ENCODE measurements at regions not wholly inside any gene's neighbourhood (a gene's known extent, or its start where the extent isn't known, plus 50 kb on each side); places are given as distances from the start of the nearest gene placed in this dataset.

DNA sequence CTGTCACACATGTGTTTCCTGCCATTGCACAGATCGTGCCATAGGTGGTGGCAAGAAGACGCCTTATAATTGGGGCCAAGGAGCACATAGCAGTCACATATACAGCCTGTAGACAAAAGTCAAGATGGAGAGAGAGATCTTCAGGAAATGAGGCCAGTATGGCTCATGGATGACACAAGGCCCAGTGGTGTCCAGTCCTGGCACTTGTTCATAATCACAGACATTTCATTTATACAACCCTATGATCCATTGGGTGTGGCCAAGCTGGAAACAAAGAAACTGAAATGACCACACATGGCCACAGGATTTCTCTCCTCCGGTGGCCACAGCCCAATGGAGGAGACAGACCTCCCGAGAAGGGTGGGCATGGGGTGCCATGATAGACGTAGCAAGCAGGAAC lies 78.5 kb upstream of the KAZN start:
- no peak overlapping the region for H3K4me3 ChIP-seq (ENCODE audit: low read depth, low read length)
- TF ChIP-seq, protein P1, sequence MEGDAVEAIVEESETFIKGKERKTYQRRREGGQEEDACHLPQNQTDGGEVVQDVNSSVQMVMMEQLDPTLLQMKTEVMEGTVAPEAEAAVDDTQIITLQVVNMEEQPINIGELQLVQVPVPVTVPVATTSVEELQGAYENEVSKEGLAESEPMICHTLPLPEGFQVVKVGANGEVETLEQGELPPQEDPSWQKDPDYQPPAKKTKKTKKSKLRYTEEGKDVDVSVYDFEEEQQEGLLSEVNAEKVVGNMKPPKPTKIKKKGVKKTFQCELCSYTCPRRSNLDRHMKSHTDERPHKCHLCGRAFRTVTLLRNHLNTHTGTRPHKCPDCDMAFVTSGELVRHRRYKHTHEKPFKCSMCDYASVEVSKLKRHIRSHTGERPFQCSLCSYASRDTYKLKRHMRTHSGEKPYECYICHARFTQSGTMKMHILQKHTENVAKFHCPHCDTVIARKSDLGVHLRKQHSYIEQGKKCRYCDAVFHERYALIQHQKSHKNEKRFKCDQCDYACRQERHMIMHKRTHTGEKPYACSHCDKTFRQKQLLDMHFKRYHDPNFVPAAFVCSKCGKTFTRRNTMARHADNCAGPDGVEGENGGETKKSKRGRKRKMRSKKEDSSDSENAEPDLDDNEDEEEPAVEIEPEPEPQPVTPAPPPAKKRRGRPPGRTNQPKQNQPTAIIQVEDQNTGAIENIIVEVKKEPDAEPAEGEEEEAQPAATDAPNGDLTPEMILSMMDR (IDR thresholded peaks at IDR 0.05; ENCODE audit: insufficient read depth, low read length, severe bottlenecking): no peak
- peak; percentile 40 for FAIRE-seq
- no peaks in the 10 kb centered on the region for H3K27me3 ChIP-seq (ENCODE audit: control insufficient read depth, insufficient read depth, low read length)
- H3K36me3 ChIP-seq (ENCODE audit: control insufficient read depth, insufficient read depth, low read length): no peaks in the 10 kb centered on the region
- no peak for DNase-seq (ENCODE audit: low read depth)

DNA sequence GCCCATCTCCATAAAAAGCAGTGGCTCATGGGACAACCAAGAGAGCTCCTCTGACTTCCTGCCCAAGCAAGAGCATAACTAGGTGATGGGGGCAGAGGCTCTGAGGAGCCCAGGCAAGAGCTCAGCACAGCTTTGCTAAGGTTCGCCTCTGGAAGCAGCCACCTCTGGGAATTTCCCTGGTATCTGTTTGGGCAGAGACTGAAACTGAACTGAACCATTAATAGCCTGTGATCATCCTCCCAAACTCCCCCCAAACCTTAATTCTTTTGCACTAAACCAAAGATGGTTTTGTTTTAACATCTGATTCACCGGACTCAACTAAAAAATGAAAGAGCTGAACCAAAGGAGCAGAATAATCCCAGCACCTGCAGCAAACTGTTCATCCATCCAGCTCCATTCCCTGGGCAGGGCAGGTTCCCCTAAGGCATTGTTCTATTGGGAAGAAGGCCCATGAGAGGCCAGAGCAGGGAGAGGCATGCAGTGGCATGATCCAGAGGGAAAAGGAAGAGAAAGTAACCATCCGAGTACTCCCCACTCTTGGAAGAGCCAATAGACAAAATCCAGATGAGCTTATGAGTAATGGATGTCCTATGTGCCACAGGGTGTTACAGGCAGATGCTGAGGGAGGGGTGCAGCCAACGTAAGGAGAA lies 77.8 kb upstream of the KAZN start:
- H3K4me3 ChIP-seq (ENCODE audit: low read depth, low read length): no peak overlapping the region
- DNase-seq (ENCODE audit: low read depth): peak; percentile 13
- no peaks in the 10 kb centered on the region for H3K36me3 ChIP-seq (ENCODE audit: control insufficient read depth, insufficient read depth, low read length)
- no peaks in the 10 kb centered on the region for H3K27me3 ChIP-seq (ENCODE audit: control insufficient read depth, insufficient read depth, low read length)
- FAIRE-seq: no peak
- TF ChIP-seq, protein P1 (IDR thresholded peaks at IDR 0.05; ENCODE audit: insufficient read depth, low read length, severe bottlenecking): no peak

DNA sequence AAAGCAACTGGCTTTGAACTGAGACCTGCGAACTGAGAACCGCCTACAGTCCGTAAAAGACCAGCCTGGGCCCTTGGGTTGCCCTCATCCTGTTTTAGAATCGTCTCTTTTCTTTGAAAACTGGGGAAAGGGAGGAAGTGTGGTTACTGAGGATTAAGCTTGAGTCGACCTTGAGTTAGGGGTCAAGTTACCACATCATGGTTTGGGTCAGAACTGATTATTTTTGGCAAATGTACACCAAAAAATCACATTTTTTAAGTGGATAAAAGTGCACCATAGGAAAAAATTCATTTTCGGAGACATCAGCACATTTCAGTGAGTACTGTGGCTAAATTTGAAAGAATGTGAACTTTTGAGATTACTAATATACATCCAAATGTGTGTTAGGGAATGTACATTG lies 76.9 kb upstream of the KAZN start:
- Histone ChIP-seq H3K27me3 (ENCODE audit: control insufficient read depth, insufficient read depth, low read length) (no peaks in the 10 kb centered on the region), H3K4me3 (ENCODE audit: low read depth, low read length) (no peak overlapping the region), H3K36me3 (ENCODE audit: control insufficient read depth, insufficient read depth, low read length) (no peaks in the 10 kb centered on the region)
- FAIRE-seq: no peak
- TF ChIP-seq, protein P1 (IDR thresholded peaks at IDR 0.05; ENCODE audit: insufficient read depth, low read length, severe bottlenecking): no peak
- no peak for DNase-seq (ENCODE audit: low read depth)

DNA sequence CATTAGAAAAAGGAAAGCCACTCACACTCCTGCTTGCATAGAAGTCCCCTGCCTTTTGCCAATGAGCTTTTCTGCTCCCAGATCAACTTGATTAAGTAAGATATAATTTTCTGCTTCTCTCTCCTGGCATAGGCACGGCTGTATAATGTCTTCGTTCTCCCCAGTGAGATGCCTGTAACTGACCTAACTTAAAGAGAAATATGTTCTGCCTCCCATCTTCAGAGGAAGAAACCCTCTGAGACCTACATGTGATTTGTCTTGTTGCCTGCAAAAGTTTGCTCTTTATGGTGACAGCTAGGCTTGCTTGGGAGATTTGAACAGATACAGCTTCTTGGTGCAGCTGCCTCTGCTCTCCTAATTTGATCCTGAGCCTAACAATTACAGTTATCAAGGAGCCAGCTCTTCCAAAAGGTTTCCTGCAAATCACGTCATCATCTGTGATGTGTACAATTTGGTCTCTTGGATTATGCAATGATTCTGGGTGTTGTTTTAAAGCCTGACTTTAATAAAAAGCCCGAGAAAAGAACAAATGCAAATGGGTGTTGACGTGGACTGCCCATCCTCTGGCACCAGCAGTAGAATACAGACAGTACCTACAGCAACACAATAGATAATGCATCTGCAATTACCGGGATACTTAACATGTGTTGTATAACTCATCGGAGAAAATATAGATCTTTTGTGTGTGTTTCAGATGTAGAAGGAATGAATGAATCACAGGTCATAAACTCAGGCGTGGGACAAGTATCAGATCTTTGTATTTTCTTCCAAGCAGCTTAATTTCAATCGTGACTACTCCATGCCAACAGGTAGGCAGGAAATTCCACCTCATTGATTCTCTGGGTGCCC lies 76.2 kb upstream of the KAZN start:
- H3K27me3 ChIP-seq (ENCODE audit: control insufficient read depth, insufficient read depth, low read length): no peaks in the 10 kb centered on the region
- FAIRE-seq (no peak), DNase-seq (ENCODE audit: low read depth) (no peak)
- TF ChIP-seq, protein P1 (IDR thresholded peaks at IDR 0.05; ENCODE audit: insufficient read depth, low read length, severe bottlenecking): no peak
- no peak overlapping the region for H3K4me3 ChIP-seq (ENCODE audit: low read depth, low read length)
- H3K36me3 ChIP-seq (ENCODE audit: control insufficient read depth, insufficient read depth, low read length): no peaks in the 10 kb centered on the region

DNA sequence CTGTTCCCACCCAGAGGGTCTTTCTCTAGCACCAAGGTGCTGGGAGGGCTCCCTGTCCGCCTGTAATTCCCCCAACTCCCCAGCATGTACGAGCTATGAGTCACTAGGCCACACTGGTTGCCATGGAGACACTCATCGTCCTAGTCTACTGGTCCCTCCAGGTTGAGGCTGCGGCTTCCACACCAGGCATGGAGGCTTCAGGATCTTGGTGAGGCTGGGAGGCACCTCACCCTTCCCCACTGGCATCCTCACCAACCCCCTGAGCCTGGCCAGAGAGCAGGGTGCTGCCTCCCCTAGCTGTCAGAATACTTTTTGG lies 75.6 kb upstream of the KAZN start:
- DNase-seq (ENCODE audit: low read depth) (no peak), FAIRE-seq (no peak)
- TF ChIP-seq, protein P1 (IDR thresholded peaks at IDR 0.05; ENCODE audit: insufficient read depth, low read length, severe bottlenecking): no peak
- Histone ChIP-seq H3K27me3 (ENCODE audit: control insufficient read depth, insufficient read depth, low read length) (no peaks in the 10 kb centered on the region), H3K36me3 (ENCODE audit: control insufficient read depth, insufficient read depth, low read length) (no peaks in the 10 kb centered on the region), H3K4me3 (ENCODE audit: low read depth, low read length) (no peak overlapping the region)

Measured in bronchial epithelial cell (primary cell).